ENCODE measurements at regions not wholly inside any gene's neighbourhood (a gene's known extent, or its start where the extent isn't known, plus 50 kb on each side); places are given as distances from the start of the nearest gene placed in this dataset.

DNA sequence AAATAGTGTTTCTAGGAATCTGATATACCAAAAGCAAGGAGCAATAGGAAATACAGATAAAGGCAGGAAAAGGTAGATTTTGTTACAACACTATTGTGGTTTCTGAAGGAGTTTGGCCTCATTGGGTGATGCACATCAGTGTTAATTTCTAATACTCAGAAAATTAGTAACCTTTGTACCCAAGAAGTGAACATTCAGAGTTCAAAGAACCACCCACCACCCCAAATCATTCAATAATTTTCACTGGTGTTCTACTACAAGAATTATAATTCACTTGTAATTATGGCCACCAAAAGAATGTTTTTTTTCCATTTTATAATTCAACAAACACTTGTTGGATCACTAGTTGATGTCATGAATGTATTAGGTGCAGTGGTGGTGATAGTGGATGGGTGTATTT is 183.3 kb downstream of the UBE2E3 start:
- no peak overlapping the region for H2AFZ ChIP-seq
- no peak overlapping the region for H3K27ac ChIP-seq
- no peaks in the 10 kb centered on the region for H3K27me3 ChIP-seq
- H3K4me2 ChIP-seq = no peak overlapping the region
- no peaks in the 10 kb centered on the region for H3K36me3 ChIP-seq (replicated peaks; ENCODE audit: insufficient read depth, low read depth)
- no peaks in the 10 kb centered on the region for H3K79me2 ChIP-seq
- no peaks in the 10 kb centered on the region for H3K9me2 ChIP-seq (replicated peaks; ENCODE audit: insufficient read depth)
- no peak for DNase-seq (ENCODE audit: low spot score)
- H3K4me3 ChIP-seq = no peak overlapping the region
- no peaks in the 10 kb centered on the region for H3K9me3 ChIP-seq (ENCODE audit: low read depth)
- TF ChIP-seq EZH2 (IDR thresholded peaks at IDR 0.05; ENCODE audit: borderline replicate concordance) (no peak), EZH2phosphoT487 (IDR thresholded peaks at IDR 0.05; ENCODE audit: low read depth, severe bottlenecking, unreplicated experiment) (no peak)
- TF ChIP-seq, protein P1, sequence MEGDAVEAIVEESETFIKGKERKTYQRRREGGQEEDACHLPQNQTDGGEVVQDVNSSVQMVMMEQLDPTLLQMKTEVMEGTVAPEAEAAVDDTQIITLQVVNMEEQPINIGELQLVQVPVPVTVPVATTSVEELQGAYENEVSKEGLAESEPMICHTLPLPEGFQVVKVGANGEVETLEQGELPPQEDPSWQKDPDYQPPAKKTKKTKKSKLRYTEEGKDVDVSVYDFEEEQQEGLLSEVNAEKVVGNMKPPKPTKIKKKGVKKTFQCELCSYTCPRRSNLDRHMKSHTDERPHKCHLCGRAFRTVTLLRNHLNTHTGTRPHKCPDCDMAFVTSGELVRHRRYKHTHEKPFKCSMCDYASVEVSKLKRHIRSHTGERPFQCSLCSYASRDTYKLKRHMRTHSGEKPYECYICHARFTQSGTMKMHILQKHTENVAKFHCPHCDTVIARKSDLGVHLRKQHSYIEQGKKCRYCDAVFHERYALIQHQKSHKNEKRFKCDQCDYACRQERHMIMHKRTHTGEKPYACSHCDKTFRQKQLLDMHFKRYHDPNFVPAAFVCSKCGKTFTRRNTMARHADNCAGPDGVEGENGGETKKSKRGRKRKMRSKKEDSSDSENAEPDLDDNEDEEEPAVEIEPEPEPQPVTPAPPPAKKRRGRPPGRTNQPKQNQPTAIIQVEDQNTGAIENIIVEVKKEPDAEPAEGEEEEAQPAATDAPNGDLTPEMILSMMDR (IDR thresholded peaks at IDR 0.05; ENCODE audit: poor library complexity) = no peak
- H4K20me1 ChIP-seq (ENCODE audit: insufficient read depth, poor library complexity, severe bottlenecking) = no peaks in the 10 kb centered on the region
- no peaks in the 10 kb centered on the region for H3K4me1 ChIP-seq (ENCODE audit: insufficient read depth)

DNA sequence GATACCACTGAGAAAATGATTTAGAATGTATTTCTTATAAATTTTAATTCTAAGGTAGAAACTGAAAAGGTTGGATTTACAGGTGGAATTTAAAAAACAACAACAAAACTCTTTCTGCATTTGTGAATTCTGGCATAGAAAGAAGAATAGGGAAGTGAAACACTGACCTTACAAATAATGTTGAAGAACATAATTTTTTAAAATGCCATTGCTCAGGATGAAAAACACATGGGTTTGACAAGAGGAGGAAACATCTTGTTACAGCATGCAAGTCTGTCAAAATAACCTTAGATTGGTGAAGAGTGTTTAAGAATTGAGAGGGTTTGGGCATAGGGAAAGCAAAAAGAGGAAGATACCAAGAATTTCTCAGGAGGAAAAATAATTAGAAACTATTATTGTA is 184.3 kb downstream of the UBE2E3 start:
- no peaks in the 10 kb centered on the region for H3K36me3 ChIP-seq (replicated peaks; ENCODE audit: insufficient read depth, low read depth)
- no peaks in the 10 kb centered on the region for H3K4me1 ChIP-seq (ENCODE audit: insufficient read depth)
- no peaks in the 10 kb centered on the region for H3K27me3 ChIP-seq
- no peak overlapping the region for H3K4me3 ChIP-seq
- no peak for TF ChIP-seq EZH2phosphoT487 (IDR thresholded peaks at IDR 0.05; ENCODE audit: low read depth, severe bottlenecking, unreplicated experiment)
- TF ChIP-seq, protein P1 (IDR thresholded peaks at IDR 0.05; ENCODE audit: poor library complexity) = no peak
- no peak for TF ChIP-seq EZH2 (IDR thresholded peaks at IDR 0.05; ENCODE audit: borderline replicate concordance)
- H4K20me1 ChIP-seq (ENCODE audit: insufficient read depth, poor library complexity, severe bottlenecking) = no peaks in the 10 kb centered on the region
- no peak overlapping the region for H3K4me2 ChIP-seq
- H3K9me2 ChIP-seq (replicated peaks; ENCODE audit: insufficient read depth) = no peaks in the 10 kb centered on the region
- H3K9me3 ChIP-seq (ENCODE audit: low read depth) = no peaks in the 10 kb centered on the region
- no peaks in the 10 kb centered on the region for H3K79me2 ChIP-seq
- H2AFZ ChIP-seq = no peak overlapping the region
- DNase-seq (ENCODE audit: low spot score) = no peak
- H3K27ac ChIP-seq = no peak overlapping the region

DNA sequence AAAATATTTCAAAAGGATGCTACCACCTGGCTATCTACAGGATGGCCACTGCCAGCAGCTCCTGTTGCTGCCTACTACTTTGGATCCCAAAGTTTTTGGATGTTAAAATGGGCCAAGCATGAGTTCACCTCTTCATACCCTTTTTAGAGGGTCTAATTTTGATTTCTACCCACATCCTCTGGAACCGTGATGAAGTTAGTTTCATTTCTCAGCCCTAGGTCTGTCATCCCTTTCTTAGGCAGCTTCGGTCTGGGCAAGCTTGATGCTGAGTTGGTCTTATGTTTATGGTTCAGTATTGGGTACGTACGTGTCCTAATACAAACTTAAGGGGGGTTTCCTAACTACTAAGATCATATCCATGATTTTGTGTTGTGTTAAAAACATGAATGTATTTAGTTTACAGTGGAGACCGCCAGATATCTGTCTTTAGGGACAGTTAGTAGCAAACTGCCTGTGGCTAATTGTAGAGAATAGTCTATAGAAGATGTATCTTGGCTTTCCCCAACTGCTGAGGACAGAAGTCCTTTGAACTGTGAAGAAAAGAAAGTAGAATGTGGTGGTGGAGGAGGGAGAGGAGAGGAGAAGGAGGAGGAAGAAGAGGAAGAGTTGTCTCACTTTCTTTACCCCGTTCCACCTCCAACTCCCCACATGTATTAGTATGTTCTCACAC is 184.9 kb downstream of the UBE2E3 start:
- no peaks in the 10 kb centered on the region for H3K36me3 ChIP-seq (replicated peaks; ENCODE audit: insufficient read depth, low read depth)
- H3K79me2 ChIP-seq = no peaks in the 10 kb centered on the region
- no peak overlapping the region for H3K27ac ChIP-seq
- no peaks in the 10 kb centered on the region for H3K9me3 ChIP-seq (ENCODE audit: low read depth)
- H3K4me2 ChIP-seq = no peak overlapping the region
- H2AFZ ChIP-seq = no peak overlapping the region
- TF ChIP-seq, protein P1 (IDR thresholded peaks at IDR 0.05; ENCODE audit: poor library complexity) = no peak
- no peak for TF ChIP-seq EZH2 (IDR thresholded peaks at IDR 0.05; ENCODE audit: borderline replicate concordance)
- no peak for TF ChIP-seq EZH2phosphoT487 (IDR thresholded peaks at IDR 0.05; ENCODE audit: low read depth, severe bottlenecking, unreplicated experiment)
- H3K27me3 ChIP-seq = no peaks in the 10 kb centered on the region
- WGBS (ENCODE audit: low lambda C conversion rate, missing lambda C conversion rate) = 87% methylated on average over 6 of the region's 6 CpGs
- no peaks in the 10 kb centered on the region for H3K4me1 ChIP-seq (ENCODE audit: insufficient read depth)
- H3K4me3 ChIP-seq = no peak overlapping the region
- DNase-seq (ENCODE audit: low spot score) = no peak
- no peaks in the 10 kb centered on the region for H3K9me2 ChIP-seq (replicated peaks; ENCODE audit: insufficient read depth)
- H4K20me1 ChIP-seq (ENCODE audit: insufficient read depth, poor library complexity, severe bottlenecking) = no peaks in the 10 kb centered on the region

DNA sequence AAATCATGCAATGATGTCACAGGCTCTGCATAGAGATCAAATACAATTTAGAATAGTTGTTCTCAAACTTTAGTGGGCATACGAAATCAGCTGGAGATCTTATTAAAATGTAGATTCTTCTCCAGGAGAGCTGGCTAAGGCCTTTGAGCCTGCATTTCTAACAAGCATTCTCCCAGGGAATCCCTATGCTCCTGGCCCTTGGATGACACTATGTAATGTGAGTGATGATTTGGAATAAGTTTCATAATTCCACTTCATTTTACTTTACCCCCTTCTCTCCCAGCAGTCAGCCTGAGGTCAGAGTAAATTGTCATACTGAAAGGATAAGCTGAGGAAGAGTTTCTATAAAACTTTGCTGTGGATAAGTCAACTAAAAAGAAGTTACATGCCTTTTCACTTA is 189.1 kb downstream of the UBE2E3 start:
- Histone ChIP-seq H3K79me2 (no peaks in the 10 kb centered on the region), H2AFZ (no peak overlapping the region), H3K36me3 (replicated peaks; ENCODE audit: insufficient read depth, low read depth) (no peaks in the 10 kb centered on the region), H3K27me3 (no peaks in the 10 kb centered on the region), H3K27ac (no peak overlapping the region), H3K4me1 (ENCODE audit: insufficient read depth) (no peaks in the 10 kb centered on the region), H3K4me3 (no peak overlapping the region), H3K9me3 (ENCODE audit: low read depth) (no peaks in the 10 kb centered on the region), H3K4me2 (no peak overlapping the region), H4K20me1 (ENCODE audit: insufficient read depth, poor library complexity, severe bottlenecking) (no peaks in the 10 kb centered on the region), H3K9me2 (replicated peaks; ENCODE audit: insufficient read depth) (no peaks in the 10 kb centered on the region)
- 78% methylated on average over 1 of the region's 1 CpG for WGBS (ENCODE audit: low lambda C conversion rate, missing lambda C conversion rate)
- no peak for DNase-seq (ENCODE audit: low spot score)
- TF ChIP-seq, protein P1 (IDR thresholded peaks at IDR 0.05; ENCODE audit: poor library complexity) = no peak
- TF ChIP-seq EZH2phosphoT487 (IDR thresholded peaks at IDR 0.05; ENCODE audit: low read depth, severe bottlenecking, unreplicated experiment) = no peak
- no peak for TF ChIP-seq EZH2 (IDR thresholded peaks at IDR 0.05; ENCODE audit: borderline replicate concordance)

All from hepatocyte (in vitro differentiated cells).